G401.6 (cell line): ENCODE measurements at regions not wholly inside any gene's neighbourhood (a gene's known extent, or its start where the extent isn't known, plus 50 kb on each side); places are given as distances from the start of the nearest gene placed in this dataset.

ENCODE experiments used
- FAIRE-seq: peaks from 2 replicates; lab custom pipeline; 2012; peaks lifted over from hg19 to GRCh38; lab: Jason Lieb, UNC

DNA sequence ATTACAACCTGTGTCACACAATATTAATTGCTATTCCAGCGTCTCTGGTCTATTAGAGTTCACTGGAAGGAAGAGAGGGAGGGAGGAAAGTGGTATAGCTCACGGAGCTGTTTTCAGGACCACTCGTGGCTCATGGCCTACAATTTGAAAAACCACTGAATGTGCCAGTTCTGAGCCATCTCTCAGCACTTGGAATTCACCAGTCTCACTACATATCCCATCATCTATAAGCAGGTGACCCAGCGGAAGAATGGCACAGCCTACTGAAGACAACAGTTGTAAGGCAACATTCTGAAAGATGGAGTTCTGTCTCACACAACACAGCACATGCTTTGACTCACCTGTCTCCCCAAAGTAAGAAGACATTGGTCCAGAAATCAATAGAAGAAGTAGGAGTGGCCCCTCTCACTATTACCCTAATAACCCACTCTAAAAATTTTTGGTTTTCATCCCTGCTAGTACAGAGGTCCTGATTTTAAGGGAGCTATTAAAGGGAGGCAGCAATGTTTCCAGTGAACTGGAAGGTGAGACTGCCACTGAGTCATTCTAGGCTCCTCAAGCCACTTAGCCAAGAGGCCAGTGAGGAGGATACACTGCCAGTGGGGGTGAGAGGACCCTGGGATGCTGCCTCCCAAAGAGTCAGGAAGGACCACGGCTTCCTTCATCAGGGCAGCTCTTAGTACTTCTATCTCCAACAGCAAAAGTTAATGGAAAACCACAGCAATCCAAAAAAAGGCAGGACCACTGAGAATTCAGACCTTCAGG, 50.0 kb upstream of the DOCK9 start:
- no peak for FAIRE-seq

GRCh38 chr13:99028890-99029289, 51.0 kb upstream of the DOCK9 start:
- FAIRE-seq: no peak

DNA sequence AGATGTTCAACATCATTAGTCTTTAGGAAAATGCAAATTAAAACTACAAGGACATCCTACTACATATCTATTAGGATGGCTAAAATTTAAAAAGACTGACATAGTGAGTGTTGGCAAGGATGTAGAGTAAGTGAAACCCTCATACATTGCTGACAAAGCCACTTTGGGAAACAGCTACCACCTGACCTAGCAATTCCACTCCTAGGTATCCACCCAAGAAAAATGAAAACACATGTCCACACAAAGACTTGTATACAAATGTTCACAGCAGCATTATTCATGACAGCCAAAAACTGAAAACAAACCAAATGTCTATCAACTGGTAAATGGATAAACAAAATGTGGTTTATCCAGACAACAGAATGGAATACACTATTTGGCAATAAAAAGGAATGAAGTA, 51.7 kb upstream of the DOCK9 start:
- no peak for FAIRE-seq

DNA sequence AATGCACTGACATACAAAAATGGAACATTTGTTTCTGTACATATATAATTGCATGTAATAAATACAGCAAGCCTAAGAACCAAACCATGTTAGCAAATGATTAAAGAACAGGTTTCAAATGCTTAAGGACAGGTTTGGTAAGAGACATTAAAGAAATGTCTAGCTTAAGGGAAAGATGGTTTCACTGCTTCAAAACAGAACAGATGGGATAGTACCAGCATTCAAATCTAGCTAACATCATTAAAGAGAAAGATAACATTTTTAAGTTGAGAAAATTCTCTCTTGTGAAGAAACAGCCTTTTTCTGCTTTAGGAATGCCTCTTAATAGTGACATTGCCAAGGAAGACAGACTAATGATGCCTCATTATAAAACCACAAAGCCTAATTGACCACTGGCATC, 52.5 kb upstream of the DOCK9 start:
- FAIRE-seq: no peak

DNA sequence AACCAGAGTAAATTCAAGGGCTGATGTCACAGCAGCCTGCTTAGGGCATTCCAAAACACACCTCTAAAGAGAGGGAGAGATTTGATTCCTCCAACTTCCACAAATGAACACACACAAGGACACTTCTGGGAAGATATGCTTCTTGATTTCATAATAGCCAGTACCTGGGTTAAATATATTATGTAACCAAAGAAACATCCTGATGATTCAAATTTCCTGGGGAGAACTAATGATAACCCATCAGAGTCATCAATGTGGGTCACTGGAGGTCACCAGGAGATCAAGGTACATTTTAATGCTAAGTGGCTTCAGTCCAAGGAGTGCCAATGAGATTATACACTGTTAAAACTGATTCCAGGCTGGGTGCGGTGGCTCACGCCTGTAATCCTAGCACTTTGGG, 54.0 kb upstream of the DOCK9 start:
- FAIRE-seq: no peak

GRCh38 chr13:99033814-99034213, 56.0 kb upstream of the DOCK9 start:
- peak; percentile 39 for FAIRE-seq

GRCh38 chr13:99034333-99035085, 56.6 kb upstream of the DOCK9 start:
- no peak for FAIRE-seq

DNA sequence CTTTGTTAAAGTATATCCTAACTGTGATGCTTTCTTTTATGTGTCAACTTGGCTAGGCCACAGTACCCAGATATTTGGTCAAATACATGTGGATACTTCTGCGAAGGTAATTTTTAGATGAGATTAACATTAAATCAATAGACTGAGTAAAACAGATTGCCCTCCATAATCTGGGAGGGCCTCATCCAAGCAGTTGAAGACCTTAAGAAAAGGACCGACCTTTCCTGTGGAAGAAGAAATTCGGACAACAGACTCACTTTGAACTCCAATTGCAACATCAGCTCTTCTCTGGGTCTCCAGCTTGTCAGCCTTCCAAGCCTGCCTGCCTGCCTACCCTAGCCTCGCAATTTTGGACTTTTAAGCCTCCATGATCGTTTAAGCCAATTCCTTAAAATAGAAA, 57.9 kb upstream of the DOCK9 start:
- FAIRE-seq: no peak

GRCh38 chr13:99037756-99038155, 59.9 kb upstream of the DOCK9 start:
- FAIRE-seq: no peak

GRCh38 chr13:99039718-99040280, 61.9 kb upstream of the DOCK9 start:
- no peak for FAIRE-seq

GRCh38 chr13:99040536-99041131, 62.8 kb upstream of the DOCK9 start:
- FAIRE-seq: no peak

- no peak for FAIRE-seq
Measured at GRCh38 chr13:99041337-99041736, 63.5 kb upstream of the DOCK9 start.

GRCh38 chr13:99041788-99042187, 63.9 kb upstream of the DOCK9 start:
- FAIRE-seq: no peak

DNA sequence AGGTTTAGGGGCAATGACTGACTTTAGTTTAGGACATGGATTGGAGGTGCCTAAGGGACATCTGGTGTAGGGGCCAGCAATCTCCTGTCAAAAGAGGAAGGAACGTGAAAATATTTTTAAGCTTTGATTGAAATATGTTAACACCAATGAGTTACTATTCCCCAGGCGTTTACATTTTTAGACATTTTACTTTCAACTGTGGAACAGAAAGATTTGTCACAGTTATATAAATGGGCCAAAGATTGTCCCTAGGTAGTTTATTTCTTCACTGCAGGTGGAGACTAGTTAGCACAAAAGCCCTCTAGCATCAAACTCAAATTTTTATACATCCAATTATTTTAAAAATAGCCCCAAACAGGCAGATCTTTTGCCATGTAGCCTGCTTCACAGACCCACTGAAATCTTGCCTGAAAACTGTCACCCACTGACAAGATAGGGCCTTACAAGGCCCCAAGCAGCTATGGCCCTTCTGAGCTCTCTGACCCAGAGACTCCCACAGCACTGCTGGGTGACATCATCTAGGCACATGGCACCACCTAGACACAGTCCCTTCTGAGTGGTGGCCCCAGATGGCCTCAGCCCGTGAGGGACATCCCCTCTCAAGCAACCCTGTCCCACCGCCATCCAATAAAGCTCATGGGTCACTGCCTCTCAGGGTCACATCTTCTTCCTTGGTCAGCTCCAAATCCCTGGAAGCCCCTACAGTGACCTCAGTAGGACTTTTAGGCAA, 64.8 kb upstream of the DOCK9 start:
- FAIRE-seq: no peak

DNA sequence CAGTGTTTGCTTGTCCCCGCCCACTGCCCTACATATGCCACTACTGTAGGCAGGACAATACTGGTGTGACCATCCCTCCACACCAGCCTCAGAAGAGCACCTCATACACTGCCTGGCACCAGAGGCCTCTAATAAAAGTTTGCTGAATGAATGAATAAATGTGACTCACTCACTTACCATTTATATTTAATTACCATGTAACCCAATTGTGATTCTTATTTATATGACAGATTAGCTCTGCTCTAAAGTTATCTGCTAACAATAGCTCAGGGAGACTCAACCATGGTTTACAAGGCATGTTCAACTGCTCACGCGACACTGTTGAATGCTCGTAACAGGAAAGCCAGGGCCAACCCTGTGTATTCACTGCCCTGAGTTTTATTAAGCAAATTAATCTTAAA, 66.0 kb upstream of the DOCK9 start:
- no peak for FAIRE-seq

DNA sequence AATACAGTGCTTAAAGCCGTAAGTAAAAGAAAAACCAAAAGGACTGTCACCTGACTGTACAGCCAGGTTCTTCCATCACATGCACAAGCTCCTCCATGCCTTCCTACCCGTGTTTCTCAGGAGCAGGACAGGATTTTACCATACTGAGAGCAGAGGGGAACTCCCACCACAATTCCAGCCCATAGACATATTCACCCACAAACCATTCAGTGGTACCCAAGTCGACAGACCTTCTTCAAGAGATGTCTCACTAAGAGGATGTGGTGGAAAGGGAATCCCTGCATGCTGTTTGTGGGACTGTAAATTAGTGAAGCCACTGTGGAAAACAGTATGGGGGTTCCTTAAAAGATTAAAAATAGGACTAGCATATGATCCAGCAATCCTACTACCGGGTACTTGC, 66.9 kb upstream of the DOCK9 start:
- FAIRE-seq: no peak

DNA sequence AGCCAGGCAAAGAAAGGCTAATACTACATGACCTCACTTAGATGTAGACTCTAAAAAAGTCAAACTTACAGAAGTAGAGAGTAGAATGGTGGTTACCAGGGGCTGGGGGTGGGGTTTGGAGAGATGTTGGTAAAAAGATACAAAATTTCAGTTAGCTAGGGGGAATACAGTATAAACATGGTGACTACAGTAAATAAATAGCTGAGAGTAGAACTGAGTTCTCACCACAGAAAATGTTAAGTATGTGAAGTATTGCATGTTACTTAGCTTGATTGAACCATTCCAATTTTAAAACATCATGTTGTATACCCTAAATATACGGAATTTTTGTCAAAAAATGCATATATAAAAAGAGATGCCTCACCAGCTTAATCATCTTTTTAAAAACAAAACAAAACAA, 67.5 kb upstream of the DOCK9 start:
- FAIRE-seq: no peak

DNA sequence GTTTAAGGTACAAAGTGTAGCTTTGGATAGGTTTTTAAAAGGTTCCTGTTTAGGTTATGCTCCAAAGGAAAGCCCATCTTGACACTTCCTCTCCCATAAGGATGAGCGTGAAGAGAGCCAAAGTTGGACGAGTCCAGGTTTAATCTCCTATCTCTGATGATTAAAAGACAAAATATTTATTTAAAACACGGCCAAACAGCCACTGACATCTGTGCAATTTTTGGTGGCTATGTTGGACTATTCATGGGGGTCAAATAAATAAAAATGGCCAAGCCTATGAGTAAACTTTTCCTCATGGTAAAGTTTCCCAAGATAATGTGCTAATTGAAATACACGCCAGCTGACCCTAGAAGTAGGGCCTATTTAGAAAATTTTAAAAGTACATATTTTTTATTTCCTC, 69.0 kb upstream of the DOCK9 start:
- no peak for FAIRE-seq

DNA sequence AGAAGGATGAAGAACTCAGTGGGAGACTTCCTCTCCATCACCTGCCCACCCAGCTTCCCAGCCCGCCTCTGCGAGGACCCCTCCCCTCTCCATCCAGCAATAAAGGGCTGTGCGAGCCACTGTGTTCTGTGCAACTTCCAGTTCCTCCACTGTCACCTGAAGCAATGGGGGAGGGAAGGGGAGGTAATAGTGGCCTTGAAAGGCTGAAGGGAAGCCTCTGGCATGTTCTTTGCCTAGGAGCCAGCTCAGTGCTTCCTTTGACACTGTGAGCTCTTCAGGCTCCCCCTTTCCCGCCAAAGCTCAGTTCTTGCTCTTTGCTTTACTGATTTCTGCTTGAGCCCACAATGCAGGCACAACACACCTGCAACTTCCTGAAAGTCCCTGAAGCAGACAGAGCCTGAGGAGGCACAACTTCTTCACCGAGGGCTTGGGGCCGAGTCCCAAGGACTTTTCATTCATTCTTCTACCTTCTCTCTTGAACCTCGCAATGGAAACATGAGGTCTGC, 73.2 kb upstream of the DOCK9 start:
- FAIRE-seq: no peak

GRCh38 chr13:99051768-99052455, 74.0 kb upstream of the DOCK9 start:
- FAIRE-seq: no peak

- FAIRE-seq: no peak
Measured at GRCh38 chr13:99053636-99054233, 75.9 kb upstream of the DOCK9 start.
